ENCODE measurements at regions not wholly inside any gene's neighbourhood (a gene's known extent, or its start where the extent isn't known, plus 50 kb on each side); places are given as distances from the start of the nearest gene placed in this dataset.
"Not testable (repeated sequence)": the region's sequence is repeated elsewhere in the genome, so short reads cannot be mapped to it uniquely, and the experiment has no call there.

DNA sequence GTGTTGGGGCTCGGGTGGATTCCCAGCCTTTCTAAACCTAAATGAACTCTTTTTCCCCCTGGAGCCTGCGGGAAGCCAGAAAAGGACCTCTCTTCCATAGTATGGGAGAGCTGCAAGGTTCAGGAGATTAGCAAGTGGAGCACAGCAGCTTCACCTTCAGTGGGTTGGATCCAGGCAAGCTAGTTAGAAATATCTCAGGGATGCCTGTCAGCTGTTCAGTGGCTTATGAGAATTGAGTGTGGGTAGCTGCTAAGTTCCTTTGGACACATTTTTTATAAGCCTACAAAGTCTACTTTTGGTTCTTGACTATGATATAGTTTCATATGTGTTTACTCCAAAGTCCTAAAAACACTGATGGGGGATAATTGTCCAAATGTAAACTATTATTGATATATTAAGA, 642.1 kb downstream of the EPM2A start:
- Histone ChIP-seq H3K36me3 (no peaks in the 10 kb centered on the region), H3K9me3 (peaks cover 0 to 13% of the 10 kb centered on the region in 2 donors), H3K4me1 (no peaks in the 10 kb centered on the region), H3K27ac (no peak overlapping the region), H3K27me3 (no peaks in the 10 kb centered on the region), H3K4me3 (no peak overlapping the region)
- ATAC-seq: no peak
- intact Hi-C loops (cut with DNase I): no loop called here
- TF ChIP-seq, protein P1, sequence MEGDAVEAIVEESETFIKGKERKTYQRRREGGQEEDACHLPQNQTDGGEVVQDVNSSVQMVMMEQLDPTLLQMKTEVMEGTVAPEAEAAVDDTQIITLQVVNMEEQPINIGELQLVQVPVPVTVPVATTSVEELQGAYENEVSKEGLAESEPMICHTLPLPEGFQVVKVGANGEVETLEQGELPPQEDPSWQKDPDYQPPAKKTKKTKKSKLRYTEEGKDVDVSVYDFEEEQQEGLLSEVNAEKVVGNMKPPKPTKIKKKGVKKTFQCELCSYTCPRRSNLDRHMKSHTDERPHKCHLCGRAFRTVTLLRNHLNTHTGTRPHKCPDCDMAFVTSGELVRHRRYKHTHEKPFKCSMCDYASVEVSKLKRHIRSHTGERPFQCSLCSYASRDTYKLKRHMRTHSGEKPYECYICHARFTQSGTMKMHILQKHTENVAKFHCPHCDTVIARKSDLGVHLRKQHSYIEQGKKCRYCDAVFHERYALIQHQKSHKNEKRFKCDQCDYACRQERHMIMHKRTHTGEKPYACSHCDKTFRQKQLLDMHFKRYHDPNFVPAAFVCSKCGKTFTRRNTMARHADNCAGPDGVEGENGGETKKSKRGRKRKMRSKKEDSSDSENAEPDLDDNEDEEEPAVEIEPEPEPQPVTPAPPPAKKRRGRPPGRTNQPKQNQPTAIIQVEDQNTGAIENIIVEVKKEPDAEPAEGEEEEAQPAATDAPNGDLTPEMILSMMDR (IDR thresholded peaks at IDR 0.05): no peak
- DNase-seq: no peak

DNA sequence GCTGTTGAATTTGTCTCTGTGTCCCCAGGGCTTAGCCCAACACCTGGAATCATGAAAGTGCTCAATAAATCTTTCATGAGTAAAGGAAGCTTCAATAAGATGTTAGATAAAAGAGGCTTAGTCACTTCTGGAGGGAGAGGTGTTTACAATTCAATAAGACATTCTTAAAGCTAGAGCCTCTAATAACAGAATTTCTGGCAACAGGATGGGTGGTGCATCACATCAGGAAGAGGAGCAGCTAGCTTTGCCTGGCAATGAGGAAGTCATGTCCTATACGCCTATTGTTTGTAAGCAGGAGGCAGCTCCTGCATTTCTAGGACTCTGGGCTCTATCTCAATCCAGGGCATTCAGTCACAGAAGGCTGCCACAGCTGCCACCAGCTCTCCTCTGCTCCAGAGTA, 638.5 kb downstream of the EPM2A start:
- H3K9me3 ChIP-seq: peaks cover 0 to 20% of the 10 kb centered on the region in 2 donors
- ATAC-seq (no peak), DNase-seq (no peak)
- H3K4me3 ChIP-seq: no peak overlapping the region
- intact Hi-C loops (cut with DNase I): no loop called here
- no peaks in the 10 kb centered on the region for H3K36me3 ChIP-seq
- H3K27ac ChIP-seq: no peak overlapping the region
- TF ChIP-seq, protein P1 (IDR thresholded peaks at IDR 0.05): no peak
- H3K27me3 ChIP-seq: no peaks in the 10 kb centered on the region
- no peaks in the 10 kb centered on the region for H3K4me1 ChIP-seq

DNA sequence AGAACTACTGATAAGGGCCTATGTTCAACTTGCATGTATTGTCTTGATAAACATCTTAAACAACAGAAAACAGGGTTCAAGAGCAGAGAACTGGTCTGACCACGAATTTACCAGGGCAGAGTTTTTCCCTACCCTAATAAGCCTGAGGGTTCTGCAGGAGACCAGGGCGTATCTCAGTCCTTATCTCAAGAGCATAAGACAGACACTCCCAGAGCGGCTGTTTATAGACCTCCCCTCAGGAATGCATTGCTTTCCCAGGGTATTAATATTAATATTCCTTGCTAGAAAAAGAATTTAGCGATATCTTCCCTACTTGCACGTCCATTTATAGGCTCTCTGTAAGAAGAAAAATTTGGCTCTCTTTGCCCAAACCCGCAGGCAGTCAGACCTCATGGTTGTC, 637.2 kb downstream of the EPM2A start:
- intact Hi-C loops (cut with DNase I); H3K4me1 ChIP-seq; H3K27ac ChIP-seq; ATAC-seq; H3K36me3 ChIP-seq; H3K4me3 ChIP-seq; H3K27me3 ChIP-seq; DNase-seq: not testable (repeated sequence)
- H3K9me3 ChIP-seq: peaks cover 0 to 20% of the 10 kb centered on the region in 2 donors

DNA sequence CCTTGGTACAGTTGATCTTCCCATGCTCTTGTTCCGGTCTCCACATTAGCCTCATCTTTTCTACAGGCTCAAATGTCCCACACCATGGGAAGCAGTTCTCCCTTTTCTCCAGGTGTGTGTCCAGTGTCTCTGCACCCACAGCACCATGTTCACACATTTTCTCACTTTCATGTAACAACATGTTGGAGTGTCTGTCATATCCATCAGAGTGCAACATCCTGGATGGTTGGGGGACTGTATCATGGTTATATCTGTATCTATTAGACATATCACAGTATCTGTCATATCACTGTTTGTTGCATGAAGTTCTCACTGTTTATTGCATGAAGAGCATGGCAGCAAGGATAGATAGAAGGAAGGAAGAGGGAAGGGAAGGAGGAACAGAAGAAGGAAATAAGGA, 635.6 kb downstream of the EPM2A start:
- Histone ChIP-seq H3K27me3 (no peaks in the 10 kb centered on the region), H3K4me3 (no peak overlapping the region), H3K9me3 (peaks cover 0 to 20% of the 10 kb centered on the region in 2 donors), H3K4me1 (no peaks in the 10 kb centered on the region), H3K36me3 (no peaks in the 10 kb centered on the region), H3K27ac (no peak overlapping the region)
- intact Hi-C loops (cut with DNase I): no loop called here
- DNase-seq (no peak), ATAC-seq (no peak)
- TF ChIP-seq, protein P1 (IDR thresholded peaks at IDR 0.05): no peak

DNA sequence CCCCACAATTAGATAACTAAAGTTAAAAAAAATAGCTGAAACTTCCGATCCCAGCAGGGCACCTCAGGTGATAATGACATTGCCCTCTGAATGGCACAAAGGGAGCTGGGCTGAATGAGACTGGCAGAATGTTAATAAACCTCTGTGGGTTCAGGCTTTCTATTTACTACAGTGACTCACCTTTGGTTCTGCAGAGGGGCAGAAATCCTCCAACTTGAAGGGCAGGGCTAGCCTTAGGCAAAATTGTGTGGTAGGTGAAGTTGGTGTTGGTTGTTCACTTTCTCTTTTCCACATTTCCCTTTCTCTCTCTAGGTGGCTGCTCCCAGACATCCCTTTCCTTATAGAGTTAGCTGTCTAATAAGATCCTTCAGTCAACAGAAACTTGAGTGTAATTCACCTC, 625.2 kb downstream of the EPM2A start:
- TF ChIP-seq, protein P1 (IDR thresholded peaks at IDR 0.05): no peak
- intact Hi-C loops (cut with DNase I): no loop called here

DNA sequence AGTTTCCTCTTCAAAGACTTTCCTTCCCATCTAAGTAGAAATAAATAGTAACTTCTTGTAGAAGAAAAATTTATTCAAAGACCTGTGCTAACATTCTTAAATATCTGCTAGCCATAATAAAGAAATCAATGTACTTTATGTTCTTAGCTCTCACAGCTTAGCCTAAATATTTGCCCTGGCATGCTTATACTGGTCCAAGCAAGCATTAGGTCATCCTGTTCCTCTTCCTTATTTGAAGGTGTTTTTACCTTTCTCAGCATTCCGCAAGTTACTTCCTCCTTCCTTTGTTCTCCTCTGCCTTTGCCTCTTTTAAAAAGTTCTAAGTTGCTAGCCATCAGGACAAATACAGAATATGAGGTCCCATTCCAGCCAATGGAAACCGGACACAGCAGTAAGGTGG, 623.9 kb downstream of the EPM2A start:
- DNase-seq; H3K4me1 ChIP-seq; H3K27me3 ChIP-seq; H3K27ac ChIP-seq; intact Hi-C loops (cut with DNase I); H3K4me3 ChIP-seq; H3K9me3 ChIP-seq; H3K36me3 ChIP-seq; ATAC-seq: not testable (repeated sequence)

More for the DNA sequence above, 625.2 kb downstream of the EPM2A start:
- Histone ChIP-seq H3K27me3 (no peaks in the 10 kb centered on the region), H3K27ac (no peak overlapping the region), H3K9me3 (no peaks in the 10 kb centered on the region), H3K36me3 (no peaks in the 10 kb centered on the region), H3K4me3 (no peak overlapping the region), H3K4me1 (no peaks in the 10 kb centered on the region)
- no peak for ATAC-seq
- no peak for DNase-seq
